Activated CD4-positive, alpha-beta T cell treated with anti-CD3 and anti-CD28 coated beads, Interleukin-2, amount 50 U/mL, for 48 hours (primary cell): ENCODE measurements at regions not wholly inside any gene's neighbourhood (a gene's known extent, or its start where the extent isn't known, plus 50 kb on each side); places are given as distances from the start of the nearest gene placed in this dataset.

Experiments
- DNase-seq, 2 experiments: peaks; one replicate each; pipeline ENCODE4 v3.0.0-alpha.2; 2020

DNA sequence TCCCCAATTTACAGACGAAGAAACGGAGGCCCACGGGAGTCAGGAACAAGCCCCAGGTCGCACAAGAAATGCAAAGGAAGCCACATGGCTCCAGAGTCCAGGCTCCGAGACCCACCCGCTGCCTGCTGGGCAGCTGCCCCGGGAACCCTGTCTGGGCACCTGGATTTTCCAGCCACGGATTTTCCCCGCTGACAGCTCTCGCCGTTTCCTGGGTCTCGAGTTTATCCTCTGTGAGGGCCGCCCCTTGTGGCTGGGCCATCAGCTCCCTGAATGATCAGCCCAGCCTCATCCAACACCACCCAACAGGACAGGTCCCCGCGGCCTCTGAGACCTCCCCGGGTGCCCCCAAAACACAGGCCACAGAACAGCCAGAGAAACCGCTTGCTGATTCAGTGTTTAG is 189.7 kb downstream of the BRD1 start:
- no peak for DNase-seq

- no peak for DNase-seq
Measured at GRCh38 chr22:49637255-49637760, 190.4 kb downstream of the BRD1 start.

- DNase-seq = no peak
Measured at GRCh38 chr22:49636649-49637048, 191.0 kb downstream of the BRD1 start.

- no peak for DNase-seq
Measured at GRCh38 chr22:49636214-49636613, 191.5 kb downstream of the BRD1 start.

DNA sequence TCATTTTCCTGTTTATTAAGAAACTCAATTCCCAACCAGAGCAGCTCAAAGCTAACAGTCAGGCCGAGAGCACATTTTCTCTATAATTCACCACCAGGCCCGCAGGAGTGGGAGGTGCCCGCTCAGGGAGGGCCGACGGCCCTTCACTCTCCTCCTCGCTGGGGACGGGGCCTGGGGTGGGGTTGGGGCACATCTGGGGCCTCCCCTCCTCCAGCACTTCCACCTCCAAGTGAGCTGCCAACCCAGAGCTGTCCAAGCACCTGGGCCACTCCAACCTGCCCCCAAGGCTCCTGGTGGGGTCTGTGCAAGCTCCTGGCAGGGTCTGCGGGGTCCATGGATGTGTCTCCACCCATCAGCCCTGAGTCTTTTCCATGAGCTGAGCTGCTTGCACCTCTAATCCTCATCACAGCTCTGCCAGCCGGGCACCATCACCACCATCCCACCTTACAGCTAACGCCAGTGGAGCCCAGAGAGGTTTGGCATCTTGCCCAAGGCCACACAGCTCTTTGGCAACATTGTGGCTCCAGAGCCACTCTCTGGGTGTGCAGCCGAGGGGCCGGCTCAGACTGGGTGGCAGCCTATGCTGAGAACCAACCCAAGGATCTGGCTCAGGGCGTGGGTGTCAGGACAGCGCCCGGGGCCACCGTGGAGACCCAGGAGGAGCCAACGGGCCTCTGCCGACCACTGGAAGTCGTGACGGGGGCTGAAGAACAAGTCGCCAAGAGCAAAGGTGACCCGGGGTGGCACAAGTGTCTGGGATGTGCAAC is 193.5 kb downstream of the BRD1 start:
- no peak for DNase-seq

DNA sequence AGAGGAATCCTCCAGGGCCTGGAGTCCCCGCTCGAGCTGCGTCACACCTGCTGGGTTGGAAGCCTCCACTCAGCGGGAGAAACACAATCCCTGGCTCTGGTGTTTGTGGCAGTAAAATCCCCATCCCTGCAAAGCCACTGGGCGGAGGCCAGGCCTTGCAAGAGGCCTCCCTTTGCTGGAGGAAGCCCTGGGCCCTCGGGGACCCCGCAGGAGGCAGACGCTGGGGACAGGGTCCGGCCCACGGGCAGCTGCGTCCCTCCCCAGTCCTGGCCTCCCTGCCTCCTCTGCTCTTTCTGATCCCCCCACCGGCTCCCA is 194.7 kb downstream of the BRD1 start:
- DNase-seq = no peak

DNA sequence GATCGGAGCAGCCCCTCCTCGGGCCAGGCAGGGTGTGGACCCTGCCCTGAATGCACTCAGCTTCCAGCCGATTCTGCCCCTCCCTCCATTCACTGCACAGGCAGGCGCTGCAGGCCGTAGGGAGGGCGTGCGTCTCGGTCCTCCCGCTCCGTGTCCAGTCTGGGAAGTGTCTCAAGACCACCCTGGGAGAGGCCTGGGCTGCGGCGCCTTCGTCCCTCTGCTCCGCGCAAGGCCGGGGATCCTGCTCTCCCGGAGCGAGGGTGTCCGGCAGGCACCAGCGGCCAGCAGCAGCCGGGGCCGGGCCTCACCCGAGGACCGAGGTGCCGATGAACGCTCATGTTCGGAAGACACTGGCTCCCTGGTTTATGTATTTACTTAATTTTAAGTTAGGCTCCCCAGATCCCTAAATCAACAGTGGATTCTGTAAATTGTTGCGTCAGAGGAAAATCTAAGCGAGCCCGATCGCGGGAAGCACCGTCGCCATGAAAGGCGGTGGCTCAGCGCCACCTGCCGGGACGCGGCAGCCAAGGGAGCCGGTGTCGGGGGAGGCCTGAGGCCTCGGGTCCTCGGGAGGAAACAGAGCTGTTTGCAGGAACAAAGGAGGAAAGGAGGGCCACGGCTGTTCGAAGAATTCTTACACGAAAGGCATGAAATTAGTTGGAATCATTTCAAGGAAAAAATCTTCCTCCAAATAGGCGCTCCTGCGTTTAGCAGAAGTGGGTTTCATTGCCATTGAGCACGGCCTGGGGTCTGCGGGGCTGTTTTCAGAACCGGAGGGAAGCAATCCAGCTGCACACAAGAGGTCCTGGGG is 195.3 kb downstream of the BRD1 start:
- no peak for DNase-seq

DNA sequence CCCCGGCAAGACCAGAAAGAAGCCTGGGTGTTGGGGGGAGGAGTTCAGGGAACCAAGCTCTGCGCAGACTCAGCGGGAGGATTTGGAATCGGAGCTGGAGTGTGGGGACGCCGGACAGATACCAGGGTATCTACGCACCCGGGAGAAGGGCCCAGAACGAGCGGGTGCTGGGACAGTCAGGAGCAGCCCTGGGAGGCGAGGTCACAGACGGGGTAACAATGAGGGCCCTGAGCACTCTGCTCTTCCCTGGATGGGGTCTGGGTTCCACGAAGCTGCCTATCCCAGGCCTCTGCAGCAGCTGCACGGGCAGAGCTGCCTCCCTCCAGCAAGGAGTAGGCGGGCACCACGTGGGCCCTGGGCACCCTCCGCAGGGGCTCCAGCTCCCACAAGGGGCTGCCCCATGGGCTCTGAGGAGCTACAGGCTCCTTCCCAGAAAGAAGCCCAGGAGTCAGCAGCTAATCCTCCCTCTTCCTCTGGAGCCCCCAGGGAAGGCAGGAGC is 197.2 kb downstream of the BRD1 start:
- no peak for DNase-seq

DNA sequence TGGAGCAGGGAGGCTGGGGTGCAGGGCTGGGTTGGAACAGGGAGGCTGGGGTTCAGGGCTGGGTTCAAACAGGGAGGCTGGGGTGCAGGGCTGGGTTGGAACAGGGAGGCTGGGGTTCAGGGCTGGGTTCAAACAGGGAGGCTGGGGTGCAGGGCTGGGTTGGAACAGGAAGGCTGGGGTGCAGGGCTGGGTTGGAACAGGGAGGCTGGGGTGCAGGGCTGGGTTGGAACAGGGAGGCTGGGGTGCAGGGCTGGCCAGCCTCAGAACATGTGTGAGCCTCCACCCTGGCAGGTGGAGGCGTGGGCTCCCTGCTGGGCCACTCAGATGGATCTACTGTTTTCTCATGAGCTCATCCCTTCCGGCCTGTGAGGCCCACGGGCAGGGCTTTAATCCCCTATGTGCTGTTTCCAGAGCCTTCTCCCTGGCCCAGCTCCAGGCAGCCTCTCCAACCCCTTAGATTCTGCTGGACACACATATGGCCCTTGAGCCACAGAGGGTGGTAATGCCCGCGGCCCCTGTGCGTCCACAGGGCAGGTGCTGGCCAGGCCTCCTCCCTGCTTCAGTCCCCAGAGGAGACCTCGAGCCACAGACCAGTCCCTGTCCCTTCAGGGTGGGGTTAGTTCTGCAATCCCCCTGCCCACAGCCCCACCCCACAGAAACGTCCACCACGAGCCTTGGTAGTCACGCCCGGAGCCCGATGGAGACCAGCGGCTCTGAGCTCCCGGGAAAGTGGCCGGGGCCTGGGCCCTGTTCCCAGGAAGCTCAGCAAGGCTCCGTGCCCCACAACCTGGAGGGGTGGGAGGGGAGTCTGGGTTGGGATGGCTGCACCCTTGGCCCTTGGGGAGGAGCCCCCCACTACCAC is 197.9 kb downstream of the BRD1 start:
- no peak for DNase-seq

- no peak for DNase-seq
Measured at GRCh38 chr22:49629261-49629570, 198.5 kb downstream of the BRD1 start.

GRCh38 chr22:49628391-49629260 is 199.0 kb downstream of the BRD1 start:
- no peak for DNase-seq

- DNase-seq = no peak
Measured at GRCh38 chr22:49627217-49628181, 200.2 kb downstream of the BRD1 start.

GRCh38 chr22:49626361-49627216 is 201.1 kb downstream of the BRD1 start:
- no peak for DNase-seq

- DNase-seq = no peak
Measured at GRCh38 chr22:49624421-49625177, 203.1 kb downstream of the BRD1 start.

- DNase-seq = no peak
Measured at GRCh38 chr22:49623715-49624114, 204.0 kb downstream of the BRD1 start.

GRCh38 chr22:49623176-49623575 is 204.5 kb downstream of the BRD1 start:
- DNase-seq = no peak

DNA sequence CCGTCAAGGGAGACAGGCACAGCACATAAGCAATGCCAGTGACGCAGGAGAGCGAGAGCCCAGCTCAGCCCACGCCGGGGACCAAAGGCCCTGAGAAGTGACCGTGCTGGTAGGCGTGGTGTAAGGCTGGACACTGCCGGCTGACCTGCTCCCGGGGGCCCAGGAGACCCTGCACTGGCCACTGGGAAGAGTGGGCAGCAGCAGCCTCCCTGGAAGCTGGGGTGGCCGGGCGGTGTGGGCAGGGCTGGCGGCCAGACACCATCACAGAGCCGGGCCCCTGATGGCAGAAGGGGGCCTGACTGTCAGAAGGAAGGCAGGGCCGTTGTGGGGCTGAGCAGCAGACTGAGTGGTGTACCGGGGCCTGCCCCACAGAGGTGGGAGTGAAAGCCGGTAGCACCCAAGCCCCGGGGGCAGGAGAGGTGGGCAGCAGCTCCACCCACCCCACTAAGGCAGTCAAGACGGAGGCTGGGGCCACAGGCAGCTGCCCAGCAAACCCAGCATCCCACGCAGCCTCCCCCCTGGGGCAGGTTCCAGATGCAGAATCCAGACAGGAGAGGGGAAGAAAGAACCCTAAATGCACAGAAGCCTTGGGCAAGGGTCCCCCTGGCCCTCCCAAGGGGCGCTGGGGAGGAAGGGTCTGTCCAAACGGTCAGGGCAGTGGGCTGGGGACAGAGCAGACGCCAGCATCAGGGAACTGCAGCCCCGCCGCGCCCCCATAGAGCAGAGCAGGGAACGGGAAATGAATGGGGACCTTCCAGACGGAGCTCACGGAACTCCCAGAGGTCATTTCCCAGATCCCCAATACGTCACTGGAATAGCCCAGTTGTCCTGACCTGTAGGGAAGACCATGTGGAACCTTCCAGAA is 205.2 kb downstream of the BRD1 start:
- no peak for DNase-seq

- DNase-seq = no peak
Measured at GRCh38 chr22:49621601-49622210, 206.0 kb downstream of the BRD1 start.
